NCI-H2081 treated with DMSO at 0.1 percent for 48 hours (cell line): ENCODE measurements at regions not wholly inside any gene's neighbourhood (a gene's known extent, or its start where the extent isn't known, plus 50 kb on each side); places are given as distances from the start of the nearest gene placed in this dataset.
"Not testable (repeated sequence)": the region's sequence is repeated elsewhere in the genome, so short reads cannot be mapped to it uniquely, and the experiment has no call there.

ENCODE experiments used
- DNase-seq: peaks from one replicate; lab custom pipeline; 2025; lab: John Stamatoyannopoulos, UW

DNA sequence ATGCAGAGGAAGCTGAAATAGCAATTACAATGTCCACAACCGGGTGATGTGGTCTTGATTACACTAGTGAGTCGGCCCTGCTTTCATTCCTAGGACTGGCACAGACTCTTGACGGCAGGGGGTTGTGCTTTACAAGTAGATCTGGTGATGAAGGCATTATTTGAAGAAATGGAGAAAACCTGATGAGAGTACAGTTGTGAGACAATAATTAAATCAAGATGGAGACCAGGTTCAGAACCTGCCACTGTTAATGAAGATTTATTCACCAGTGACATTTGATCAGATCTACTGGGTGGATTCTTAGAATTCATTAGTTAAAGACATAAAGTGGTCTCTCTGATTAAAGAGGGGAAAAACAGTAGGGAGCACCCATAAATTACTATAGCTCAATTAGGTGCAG lies 747.2 kb downstream of the STPG2 start:
- DNase-seq: no peak

DNA sequence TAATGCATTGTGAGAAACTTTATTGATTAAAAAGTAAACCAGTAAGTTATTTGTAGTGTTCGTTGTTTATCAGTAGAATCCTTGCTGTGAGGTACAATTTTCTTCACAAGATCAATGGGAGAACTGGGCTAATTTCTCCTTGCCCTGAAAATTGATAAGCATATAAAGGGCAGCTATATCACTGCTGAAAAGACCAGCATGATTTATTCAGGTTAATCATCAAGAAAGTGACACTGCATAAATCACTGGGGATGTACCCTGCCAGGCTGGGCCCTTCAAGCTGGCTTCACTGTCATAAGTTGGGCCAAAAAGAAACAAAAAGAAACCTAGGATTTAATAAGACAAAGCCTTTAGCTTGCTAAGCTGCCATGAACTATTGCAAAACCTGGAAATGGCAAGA lies 746.7 kb downstream of the STPG2 start:
- DNase-seq: no peak

DNA sequence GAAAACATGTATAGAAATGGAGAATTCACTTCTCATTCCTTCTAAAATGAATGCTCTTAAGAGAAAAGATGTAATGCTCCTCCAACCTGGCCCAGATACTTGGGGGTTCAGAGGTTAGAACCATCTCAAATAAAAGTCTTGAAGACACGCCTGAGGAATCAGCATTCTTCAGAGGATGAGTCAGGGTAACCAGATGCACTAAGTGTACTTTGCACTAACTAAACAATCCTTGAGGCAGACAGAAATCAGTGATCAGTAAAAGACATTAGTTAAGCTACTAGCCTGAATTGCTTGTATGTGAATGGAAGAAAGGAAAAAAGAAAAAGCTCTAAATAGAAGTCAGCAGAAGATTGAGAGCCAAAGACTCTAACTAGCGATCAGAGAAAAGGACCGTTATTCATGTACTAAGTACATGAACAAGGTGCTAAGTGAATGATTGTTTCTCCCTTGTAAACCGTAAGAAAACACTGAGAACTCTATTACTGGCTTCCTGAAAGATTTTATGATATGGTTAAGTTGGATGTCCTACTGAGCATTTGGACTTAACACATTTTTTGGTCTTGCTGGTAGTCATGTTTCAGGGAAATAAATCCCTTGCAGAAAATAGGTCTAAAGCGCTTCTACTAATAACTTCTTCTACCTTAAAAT lies 738.3 kb downstream of the STPG2 start:
- no peak for DNase-seq

DNA sequence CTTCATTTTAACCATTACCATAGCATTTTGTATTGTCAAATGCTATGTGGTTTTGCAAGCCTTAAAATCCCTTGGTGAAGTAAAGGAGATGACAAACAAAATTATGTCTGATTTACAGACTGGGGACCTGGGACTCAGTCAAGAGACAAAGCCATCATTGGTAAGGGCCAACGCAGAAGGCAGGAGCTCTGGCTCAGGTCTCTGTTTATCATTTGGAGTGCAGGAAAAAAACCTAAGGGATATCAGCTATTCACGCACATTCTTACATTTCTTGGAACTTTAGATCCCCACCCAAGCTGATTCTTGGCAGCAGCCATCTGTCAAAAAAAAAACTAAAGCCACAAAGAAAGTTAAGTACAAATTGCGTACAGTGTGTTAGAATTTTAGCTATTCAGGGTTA lies 731.9 kb downstream of the STPG2 start:
- DNase-seq: no peak

DNA sequence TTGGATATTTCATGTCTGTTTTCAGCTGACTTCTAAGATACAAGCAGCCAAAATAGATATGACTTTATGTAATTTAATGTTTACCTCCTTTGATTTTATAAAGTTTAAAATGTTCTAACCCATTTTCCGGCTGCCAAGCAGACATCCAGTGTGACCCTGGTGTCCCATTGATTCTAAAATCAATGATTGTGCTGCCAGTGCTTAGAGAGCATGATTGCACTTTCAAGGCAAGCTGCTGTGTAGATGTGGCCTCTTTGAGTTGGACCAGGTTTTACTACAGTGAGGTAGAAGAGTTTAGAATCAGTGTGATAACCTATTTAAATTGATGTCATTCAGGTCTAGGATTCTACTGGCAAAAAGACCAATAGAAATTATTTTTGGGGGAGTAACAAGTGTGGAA lies 730.9 kb downstream of the STPG2 start:
- no peak for DNase-seq

DNA sequence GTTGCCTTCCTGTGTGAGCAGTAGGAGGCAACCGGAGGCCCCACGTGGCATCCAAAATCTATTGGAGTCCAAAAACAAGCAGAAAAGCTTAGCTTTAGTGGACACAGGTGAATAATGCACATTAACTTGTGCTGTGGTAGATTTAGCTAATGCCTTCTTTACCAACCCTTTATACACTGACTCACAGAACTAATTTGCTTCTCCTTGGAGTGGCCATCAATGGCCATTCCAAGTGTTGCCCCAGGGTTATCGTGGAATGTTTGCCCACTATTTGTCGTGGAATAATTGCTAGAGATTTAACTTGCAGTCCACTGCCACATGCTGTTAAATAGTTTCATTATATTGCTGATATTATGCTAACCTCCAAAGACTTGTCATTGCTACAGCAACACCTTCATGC lies 729.1 kb downstream of the STPG2 start:
- no peak for DNase-seq

DNA sequence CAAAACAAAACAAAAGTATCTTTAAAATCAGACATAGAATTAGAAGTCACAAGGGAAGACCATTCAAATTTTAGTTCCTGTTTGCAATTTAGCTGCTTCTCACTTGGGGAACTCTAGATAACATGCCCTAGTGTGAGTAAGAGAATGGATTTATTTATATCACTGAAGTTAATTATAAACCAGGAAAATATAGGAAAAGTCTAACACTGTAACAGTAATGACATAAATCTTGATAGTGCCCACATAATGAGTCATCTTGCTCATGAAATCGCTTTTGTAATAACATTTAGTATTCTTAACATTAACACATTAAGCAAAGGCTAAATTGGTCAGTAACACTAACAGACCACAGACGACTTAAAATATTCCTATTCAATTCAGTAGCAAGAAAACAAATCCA lies 710.7 kb downstream of the STPG2 start:
- no peak for DNase-seq

DNA sequence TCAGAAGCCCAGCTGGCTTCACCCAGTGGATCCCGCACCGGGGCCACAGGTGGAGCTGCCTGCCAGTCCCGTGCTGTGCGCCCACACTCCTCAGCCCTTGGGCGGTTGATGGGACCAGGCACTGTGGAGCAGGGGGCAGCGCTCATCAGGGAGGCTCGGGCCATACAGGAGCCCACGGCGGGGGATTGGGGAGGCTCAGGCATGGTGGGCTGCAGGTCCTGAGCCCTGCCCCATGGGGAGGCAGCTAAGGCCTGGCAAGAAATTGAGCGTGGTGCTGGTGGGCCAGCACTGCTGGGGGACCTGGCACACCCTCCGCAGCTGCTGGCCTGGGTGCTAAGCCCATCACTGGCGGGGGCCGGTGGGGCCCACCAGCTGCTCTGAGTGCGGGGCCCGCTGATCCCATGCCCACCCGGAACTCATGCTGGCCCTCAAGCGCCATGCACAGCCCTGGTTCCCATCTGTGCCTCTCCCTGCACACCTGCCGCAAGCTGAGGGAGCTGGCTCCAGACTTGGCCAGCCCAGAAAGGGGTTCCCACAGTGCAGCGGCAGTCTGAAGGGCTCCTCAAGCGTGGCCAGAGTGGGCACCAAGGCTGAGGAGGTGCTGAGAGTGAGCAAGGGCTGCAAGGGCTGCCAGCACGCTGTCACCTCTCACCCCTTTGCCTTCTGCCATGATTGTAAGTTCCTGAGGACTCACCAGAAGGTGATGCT lies 705.1 kb downstream of the STPG2 start:
- not testable (repeated sequence) for DNase-seq

DNA sequence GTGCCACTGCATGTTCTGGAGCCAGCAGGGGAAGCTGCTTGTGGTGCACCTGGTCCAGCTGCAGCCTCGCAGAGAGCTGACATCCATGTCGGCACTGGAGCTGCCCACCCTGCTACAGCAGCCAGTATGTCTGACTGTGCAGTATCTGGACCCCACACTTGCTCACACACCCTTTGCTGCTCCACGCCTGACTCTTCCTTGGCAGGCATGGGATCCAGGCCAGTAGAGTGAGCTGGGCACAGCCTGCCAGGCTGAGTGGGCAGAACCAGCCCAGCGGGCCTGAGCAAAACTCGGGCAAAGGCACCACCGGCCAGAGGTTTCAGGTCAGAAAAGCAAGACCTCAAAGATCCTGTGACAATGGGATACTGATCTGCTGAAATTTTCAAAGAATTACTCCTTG lies 690.1 kb downstream of the STPG2 start:
- DNase-seq: no peak

DNA sequence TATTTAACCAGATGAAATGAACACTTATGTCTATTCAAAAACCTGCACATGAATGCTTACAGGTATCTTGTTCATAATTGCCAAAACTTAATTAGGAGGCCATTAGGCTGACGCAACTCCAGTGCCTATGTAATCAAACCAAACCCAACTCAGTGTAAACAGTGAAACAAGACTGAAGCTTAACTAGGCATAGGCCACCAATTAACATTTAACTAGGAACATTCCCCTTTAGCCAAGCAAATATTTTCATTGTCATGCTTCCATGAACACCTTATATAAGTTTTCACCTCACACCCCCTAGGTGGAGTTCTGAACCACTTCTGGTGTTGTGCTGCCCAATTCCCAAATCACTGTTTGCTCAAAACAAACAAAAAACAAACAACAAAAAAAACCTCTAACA lies 686.0 kb downstream of the STPG2 start:
- DNase-seq: no peak

DNA sequence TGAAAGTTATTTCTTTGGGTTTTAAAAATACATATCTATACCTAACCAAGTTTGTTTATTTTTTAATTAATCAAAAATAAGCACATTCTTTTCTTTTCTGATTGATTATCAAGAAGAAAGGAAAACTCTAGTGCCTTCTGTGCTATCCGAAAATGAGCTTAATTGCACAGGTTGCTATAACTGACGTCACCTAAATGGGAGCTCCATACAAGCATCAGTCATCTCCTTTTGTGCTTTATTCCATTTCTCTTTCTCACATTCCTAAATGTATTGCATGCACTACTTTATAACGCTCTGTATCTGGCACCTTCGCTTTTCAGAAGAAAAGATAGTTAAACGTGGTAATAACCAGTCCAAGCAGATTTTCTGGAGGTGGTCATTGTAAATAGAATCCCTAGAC lies 675.0 kb downstream of the STPG2 start:
- no peak for DNase-seq

DNA sequence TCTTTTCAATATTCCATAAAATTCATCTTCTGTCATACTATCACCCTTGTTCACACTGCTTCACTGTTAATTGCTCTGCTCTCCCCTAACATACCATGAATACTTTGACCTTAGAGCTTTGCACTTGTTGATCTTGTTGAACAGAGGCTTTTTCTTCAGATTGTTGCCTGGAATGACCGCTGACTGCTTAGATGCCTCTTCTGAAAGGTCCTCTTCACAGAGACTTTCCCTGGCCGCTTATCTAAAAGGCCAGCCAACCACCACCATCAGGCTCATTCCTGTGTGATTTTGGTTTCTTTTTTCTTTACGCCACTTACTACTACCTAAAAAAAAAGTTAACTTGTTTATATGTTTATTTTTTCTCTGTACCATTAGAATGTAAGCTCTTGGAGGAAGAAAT lies 667.7 kb downstream of the STPG2 start:
- DNase-seq: no peak

DNA sequence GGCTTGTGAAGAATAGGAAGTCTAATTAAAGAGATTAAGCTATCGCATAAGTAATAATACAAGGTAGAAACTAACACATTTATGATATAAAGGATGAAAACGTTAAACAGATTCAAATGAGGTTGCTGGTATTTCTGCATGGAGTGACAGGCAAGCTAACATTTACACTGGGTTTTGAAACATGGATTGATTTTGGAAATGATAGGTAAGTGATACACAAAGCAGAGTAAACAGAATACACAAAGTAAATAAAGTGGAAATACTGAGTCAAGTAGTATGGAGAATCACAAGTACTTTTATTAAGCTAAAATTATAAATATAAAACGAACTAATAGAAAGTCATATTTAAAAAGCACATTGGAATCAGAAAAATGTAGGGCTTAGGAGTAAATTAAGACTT lies 665.3 kb downstream of the STPG2 start:
- no peak for DNase-seq

DNA sequence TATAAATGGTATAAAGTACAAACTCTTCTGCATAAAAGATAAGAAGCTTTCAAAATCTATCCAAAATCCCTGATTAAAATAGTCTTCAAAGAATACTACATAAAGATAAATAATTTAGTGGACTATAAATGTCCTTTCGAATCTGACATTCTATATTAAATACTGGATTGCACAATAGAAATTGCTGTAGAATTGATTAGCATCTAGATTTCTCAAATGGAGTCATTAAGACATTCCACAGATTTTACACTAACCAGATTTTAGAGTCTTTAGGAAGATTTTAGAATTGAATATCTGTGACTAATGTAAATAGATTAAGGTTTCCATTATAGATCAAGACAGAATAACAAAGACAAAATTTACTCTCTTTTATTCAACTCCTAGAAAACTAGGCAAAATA lies 663.9 kb downstream of the STPG2 start:
- DNase-seq: no peak

DNA sequence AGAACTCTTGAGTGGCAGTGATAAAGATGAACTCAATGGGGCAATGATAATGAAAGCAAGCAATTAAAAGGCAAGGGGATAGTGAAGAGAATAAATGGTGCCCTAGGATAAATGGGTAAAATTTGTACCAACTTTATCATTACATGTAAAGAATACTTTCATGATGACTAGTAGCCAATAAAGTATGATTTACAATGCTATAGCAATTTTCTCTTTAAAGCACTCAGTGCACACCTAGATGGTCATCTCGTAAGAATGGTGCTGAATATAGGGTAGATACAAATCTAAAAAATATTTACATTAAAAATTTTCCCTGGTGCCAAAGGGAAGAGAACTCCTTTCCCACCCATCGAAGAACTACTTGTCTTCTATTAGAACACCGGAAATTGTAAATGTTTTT lies 651.4 kb downstream of the STPG2 start:
- DNase-seq: no peak

DNA sequence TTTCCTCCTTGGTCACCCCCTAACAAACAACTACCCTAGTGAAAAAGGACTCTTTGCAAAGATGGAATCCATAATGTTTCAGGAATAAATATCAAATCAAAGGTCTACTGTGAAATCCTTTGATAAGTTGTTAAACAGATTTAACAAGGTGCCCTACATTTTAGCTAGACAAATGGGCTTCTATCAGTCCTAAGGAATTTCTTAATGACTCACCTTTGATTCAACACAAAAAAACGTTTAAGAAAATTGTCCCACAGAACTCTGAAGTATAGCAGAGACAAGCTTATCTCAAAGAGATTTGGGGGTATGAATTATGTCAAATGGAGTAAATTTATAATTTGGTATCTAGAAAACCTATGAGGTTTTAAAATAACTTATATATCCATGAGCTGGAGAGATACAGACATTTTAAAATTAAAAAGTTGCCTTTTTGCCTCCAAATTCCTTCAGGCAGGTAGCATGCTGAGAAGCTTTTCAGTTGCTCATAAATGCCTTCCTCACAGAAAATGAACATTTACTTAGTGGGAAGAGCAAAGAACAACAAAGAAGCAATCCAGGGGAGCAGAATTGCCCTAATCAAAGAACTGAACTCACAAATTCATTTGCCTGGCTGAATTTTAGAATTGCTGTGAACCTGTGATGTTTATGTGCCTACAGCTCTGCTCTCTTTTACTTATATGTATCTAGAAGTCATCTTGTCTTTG lies 649.3 kb downstream of the STPG2 start:
- no peak for DNase-seq

DNA sequence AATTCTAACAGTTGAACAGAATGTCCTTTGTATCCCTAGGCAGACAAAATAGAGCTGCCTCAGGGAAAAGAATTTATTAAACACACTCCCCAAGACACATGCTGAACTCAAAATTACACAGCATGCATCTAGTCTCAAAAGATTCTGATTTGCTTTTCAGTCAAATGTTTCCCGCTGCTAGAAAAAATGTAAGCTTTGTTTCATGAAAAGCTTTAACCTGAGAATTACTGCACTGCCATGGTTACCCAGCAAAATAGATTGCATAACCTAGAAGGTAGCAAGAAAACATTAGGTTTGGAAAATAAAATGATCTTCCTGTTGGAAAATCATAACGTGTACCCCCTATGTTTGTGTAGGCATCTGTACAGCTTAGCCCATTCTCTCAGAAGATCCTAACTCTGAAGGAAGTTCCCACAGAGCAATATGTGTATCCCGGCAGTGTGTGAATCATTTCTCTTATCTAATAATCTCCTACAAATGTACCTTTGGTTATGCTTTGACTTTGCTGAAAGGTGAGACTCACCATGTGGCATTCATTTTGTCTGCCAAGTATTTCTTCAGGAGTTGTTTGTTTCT lies 646.9 kb downstream of the STPG2 start:
- DNase-seq: no peak

DNA sequence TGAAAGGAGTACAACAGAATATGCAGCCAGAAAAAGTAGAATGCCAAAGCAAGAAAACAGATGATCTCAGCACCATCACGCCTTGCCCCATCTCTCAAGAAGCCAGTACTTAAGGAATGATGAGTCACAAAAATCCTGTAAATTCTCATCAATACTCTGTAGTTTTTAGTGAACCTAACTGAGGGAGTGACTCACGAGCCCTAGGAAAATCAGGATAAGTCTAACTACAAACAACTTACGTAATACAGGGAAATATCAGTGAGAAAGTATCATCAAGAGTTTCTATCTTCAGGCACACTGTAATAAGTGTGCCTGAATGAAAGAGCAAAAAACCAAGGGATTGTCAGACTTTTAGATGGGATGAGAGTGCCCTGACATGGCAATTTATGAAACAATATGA lies 644.4 kb downstream of the STPG2 start:
- DNase-seq: no peak

DNA sequence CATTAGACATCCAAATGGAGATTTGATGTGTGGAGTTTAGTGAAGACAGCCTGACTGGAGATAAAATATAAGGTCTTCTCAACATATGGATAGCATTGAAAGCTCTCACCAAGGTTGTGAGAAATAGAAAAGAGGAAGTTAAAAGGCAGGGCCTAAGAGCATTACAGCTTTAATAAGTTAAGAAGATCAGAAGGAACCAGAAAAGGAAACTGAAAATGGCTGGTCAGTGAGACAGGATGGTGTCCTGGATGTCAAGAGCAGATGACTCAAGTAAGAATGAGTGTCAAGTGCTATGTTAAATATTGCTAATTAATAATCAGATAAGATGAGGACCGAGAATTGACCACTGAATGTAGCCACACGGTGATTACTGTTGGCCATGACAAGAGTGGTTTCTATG lies 642.9 kb downstream of the STPG2 start:
- DNase-seq: no peak

DNA sequence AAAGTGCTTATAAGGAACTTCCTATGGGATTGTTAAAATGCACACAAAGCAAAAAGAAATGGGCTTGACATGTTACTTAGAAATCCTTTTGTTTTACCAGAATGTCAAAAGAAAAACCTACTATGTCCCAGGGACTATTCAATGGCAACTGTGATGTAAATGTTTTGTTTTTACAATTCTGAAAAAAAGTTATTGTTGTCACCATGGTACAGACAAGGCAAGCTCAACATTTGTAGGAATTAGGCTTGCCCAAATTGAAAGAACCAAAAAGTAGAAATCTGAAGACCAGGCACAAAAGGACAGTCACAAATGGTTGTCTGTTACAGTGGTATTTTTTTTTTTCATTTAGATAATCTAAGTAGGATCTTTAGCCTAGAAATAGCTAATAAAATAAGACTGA lies 638.6 kb downstream of the STPG2 start:
- no peak for DNase-seq

DNA sequence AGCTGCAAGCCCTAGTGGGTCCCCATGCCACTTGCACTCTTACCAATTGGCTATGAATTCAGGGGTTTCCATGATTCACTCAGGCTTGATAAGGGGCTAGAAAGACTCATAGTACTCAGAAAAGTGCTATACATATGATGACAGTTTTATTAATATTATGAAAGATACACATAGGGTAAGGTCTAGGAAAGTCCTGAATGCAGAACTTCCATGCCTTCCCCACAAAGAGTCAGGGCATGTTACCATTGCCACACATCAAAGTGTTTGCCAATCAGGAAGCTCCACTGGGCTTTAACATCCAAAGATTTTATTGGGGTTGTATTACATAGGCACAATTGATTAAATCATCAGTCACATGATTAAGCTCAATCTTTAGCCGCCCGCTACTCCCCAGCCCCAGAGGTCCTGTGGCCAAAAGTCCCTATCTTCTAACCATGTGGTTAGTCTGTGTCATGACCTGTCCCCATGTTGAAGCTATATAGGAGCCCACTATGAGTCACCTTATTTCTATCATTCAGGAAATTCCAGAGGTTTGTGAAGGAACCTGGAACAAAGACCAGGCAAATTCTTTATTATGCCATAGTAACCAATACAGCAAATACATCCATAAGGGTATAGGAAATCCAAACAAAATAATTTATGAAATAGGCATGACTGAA lies 635.6 kb downstream of the STPG2 start:
- DNase-seq: no peak
